HG03196 (cell line): ENCODE measurements at regions not wholly inside any gene's neighbourhood (a gene's known extent, or its start where the extent isn't known, plus 50 kb on each side); places are given as distances from the start of the nearest gene placed in this dataset.

ENCODE experiments used
- ATAC-seq: cut with Tn5 transposase; IDR thresholded peaks from one replicate; pipeline ENCODE4 v1.9.1; 2021; ENCODE audit not compliant: unreplicated experiment

DNA sequence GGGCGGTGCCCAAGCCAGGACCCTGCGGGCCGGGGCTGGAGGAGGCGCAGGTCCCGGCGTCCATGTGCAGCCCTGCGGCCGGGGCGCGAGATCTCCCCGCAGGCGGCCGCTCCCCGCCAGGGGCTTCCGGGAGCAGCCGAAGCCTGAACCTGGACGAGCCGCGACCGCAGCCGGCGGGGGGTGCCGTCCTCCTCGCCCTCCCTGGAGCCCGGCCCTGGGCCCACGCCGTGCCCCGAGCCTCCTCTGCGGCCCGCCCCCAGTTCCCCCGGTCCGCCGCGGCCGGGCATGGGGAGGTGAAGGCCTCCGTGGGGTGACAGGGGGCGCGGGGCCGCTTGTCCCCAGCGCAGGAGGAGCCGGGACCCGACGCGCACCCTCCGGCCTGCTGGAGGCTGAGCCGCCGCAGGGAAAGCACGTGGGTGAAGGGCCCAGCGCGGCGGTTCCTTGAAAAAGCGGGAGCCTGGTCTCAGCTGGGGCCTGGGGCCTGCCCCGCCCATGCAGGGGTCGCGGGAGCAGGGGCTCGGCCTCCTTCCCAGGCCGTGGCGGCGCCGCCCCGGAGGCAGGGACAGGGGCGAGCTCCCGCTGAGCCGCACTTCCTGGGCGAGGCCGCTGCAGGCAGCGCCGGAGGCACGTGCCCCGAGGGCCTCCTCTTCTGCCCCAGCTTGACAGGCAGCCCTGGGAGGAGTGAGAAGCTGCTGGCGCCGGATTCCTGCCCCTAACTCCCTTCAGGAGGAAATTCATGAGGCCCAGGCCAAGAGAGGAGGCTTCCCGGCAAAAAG, 55.6 kb upstream of the PPP2R5C start:
- no peak for ATAC-seq

DNA sequence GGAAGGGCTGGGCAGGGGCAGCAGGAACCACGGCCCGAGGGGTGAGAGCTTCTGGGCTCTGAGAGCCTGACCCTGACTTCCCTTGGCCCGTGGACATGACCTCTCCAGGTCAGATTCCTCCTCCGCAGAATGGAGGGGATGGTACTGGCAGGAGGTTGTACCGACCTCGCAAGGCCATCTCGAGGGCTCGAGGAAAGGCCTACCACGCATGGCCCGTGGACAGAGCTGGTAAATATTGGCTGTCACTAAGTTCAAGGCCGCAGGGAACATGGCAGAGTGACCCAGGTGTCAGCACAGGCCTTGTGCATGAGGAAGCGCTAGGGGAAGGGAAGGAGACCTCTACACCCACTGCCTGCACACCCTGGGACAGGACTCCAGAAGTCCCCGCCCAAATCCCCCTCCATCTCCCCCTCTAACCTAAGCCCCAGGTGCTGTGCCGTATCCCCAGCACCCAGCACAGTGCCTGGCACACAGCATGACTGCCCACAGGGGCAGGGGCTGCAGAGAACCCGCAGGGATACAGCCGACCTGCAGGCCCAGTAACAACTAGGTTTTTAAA, 54.9 kb upstream of the PPP2R5C start:
- no peak for ATAC-seq

DNA sequence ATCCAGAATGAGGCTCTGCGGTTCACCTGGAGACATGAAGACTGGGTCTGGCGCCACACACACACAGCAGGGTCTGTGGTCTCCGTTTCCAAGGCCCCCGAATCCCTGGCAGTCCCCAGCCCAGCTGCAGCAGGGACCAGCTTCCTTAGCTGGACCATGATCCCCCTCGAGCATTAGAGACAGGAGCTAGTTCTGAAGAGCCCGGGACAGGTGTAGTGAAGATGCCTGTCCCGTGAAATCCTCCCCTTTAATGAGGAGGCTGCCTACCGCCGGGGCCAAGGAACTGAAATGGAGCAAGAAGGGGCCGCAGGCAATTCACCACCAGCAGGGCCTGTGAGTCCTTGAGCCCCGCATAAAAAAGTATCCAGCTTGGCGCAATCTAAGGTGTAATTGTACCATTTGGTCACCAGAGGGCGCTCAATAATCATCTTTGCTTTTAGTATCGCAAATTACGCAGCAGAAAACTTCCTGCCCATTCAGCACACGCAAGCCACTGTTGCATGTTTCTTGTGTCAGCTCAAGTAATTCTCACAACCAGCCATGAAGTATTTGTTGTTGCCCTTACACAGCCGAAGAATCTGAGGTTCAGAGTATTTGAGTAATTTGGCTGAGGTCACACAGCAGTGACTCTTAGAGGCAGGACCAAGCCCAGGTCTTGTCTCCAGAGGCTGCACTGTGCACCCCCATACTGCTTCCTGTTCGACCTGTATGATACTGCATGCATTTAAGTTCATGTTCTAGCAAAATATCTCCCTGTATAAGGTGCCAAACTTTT, 54.3 kb upstream of the PPP2R5C start:
- peak; percentile 48 for ATAC-seq

DNA sequence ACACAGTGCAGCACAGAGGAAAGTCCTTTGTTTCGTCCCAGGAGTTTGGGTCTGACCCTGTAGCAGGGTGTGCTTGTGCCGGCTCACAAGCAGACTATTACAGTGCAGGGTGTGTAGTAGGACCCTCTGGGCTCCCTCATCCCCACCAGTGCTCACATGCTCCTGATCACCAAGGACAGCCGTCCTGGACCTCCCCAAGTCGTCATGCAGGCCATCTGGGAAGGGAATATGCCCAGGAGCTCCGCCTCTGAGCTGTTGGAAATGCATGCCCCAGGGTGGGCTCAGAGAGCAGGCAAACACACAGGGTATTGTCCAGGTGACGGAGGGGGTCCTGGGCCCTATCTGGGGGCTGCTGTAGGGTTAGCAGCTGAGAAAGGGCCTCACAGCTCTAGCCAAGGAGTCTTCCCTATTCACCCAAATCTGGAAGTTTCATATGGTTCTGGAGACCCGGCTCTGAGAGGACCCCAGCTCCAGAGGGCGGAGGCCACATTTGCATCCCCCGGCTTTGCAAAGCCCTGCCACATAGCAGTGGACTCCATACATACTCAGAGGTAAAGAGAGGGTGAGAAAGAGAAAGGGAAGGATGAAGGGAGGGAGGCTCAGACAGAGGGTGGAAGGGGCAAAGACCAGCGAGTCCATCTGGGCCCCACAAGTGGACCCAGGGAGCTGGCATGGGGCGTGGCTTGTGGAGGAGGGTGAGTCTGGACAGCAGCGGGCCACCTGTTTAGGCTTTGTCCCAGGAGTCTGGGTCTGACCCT, 53.5 kb upstream of the PPP2R5C start:
- no peak for ATAC-seq

DNA sequence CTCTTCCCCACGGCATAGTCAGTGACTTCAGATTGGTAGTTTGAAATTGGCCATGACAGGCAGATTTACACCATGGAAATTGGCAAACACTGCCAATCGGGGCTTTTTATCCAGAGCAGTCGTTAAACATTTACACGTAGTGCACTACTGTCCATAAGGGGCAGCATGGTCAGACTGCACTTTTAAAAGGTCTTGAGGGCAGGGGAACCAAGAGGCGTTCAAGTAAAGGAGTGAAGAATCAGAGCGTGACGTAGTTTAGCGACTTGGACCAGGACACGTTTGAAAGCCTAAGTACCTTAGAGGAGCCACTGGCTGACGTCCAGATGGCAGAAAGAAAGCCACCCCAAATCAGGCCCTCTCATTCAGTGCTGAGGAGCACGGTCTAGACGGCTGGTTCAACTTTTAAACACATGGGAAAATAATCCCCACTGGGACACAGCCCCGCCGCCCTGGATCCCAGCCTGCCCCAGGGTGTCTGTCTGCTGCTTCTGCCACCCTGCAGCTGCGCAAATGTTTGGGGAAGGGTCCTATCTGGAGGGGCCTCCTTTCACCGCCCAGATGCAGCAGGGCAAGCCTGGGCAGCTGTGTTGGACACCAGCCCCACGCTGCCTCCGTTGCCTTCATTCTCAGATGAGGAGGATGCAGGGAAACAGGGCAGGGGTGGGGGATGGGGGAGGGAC, 52.5 kb upstream of the PPP2R5C start:
- no peak for ATAC-seq

DNA sequence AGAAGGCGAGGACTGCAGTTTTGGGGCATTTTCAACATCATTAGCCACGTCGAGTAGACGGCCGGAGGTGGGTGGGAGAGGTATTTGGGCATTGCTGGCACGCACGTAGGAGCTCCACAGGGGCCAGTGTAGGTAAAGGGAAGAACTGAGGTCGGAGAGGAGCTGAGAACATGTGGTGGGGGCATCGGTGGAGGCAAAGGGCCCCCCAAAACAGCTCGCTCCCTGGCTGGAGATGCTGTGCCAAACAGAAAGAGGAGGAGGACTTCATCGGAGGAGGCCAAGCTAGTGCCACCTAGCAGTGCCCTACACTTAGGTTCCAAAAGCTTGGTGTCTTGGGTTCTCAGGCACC, 52.0 kb upstream of the PPP2R5C start:
- no peak for ATAC-seq

DNA sequence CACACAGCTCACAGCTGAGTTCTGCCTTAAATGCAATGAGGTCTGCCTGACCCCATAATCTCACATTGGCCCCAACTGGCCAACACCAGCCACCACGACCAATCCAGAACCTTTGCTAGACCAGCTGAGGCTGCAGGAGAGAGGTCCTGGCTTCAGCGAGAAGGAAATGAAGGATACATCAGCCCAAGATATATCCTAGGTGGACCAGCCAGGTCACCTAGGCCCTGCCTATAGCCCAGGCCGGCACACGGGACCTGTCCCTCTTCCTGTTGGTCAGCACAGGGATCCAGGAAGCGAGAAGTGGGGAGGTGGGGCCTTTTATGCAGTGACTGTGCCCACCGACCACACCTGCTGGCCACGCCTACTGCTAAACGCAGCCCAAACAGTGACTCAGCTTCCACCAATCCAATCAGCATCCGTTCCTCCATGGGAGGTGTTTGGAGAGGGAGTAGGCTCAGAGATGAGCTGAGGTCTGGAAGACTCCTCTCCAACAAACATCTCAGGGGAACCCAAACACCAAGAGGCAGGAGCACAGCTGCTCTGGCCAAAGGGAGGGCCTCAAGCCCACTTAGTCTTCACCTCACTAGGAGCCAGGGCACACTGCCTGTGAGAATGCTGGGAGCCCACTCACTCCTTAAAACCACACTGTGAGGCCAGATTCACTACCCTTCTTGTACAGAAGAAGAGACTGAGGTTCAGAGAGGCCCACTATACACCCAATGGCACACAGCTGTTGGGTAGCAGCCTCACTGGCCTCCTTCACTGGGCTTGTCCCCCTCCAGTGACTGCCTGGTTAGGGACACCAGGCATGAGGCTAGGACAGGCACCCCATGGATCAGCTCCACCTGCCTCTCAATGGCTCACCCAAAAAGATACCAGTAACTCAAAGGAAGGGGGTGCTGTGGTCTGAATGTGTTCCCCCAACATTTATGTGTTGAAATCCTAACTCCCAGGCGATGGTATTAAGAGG, 51.3 kb upstream of the PPP2R5C start:
- ATAC-seq, result no peak

DNA sequence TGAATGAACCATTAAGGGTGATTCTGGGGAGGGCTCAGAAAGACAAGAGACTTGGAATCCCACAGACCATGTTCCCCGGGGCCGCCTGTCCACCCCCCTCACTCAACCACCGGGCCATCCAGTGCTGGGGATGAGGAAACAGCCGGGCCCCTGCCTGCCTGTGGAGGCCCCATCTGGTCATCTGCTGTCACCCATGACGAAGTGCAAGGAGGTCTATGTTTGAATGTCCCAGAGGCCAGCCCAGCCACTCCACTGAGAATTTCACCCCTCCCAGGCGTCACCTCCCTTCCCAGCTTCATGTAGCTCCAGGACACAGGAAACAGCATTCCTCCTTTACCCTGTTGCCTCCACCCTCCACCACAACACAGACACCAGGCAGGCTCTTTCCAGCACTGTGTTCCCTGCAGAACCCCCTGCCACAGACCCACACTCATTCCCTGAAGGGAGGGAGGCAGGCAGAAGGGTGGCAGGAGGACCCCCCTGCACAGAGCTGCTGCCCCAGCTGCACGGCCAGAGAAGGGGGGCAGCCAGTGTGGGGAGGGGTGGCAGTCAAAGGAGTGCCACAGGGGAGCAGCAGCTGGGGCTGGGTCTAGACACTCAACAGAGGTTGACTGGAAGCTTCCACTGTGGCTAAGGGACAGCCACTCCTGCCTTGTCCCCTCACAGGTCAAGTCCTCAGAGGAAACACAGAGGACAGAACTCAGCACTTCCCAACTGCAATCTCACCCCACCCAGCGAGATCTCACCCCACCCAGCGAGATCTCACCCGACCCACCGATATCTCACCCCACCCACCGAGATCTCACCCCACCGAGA, 50.3 kb upstream of the PPP2R5C start:
- no peak for ATAC-seq
